Adipocyte (in vitro differentiated cells): ENCODE measurements at regions not wholly inside any gene's neighbourhood (a gene's known extent, or its start where the extent isn't known, plus 50 kb on each side); places are given as distances from the start of the nearest gene placed in this dataset.
A peak's percentile ranks its signal among the peaks of the same experiment; 100 is the strongest.

Source experiments
- DNase-seq: peaks from one replicate; pipeline ENCODE4 v3.0.0-alpha.2; 2015; ENCODE audit warnings: low read depth
- H3K27me3 ChIP-seq: replicated peaks from 2 replicates; pipeline ENCODE4 v1.7.0; 2013; ENCODE audit warnings: mild to moderate bottlenecking, low read length, moderate library complexity; ENCODE audit not compliant: control insufficient read depth, insufficient read depth
- H3K36me3 ChIP-seq: 2 replicates; pipeline ENCODE4 v1.7.0; 2013; ENCODE audit warnings: low read length, mild to moderate bottlenecking, moderate library complexity; ENCODE audit not compliant: control insufficient read depth, insufficient read depth, severe bottlenecking
- H3K4me1 ChIP-seq: 2 replicates; pipeline ENCODE4 v1.7.0; 2013; ENCODE audit warnings: mild to moderate bottlenecking, low read length, moderate library complexity; ENCODE audit not compliant: control insufficient read depth, insufficient read depth
- H3K4me3 ChIP-seq: 2 replicates; pipeline ENCODE4 v1.7.0; 2013; ENCODE audit warnings: mild to moderate bottlenecking, low read length, moderate library complexity
- H3K9ac ChIP-seq: 2 replicates; pipeline ENCODE4 v1.7.0; 2013; ENCODE audit warnings: mild to moderate bottlenecking, low read length, moderate library complexity
- H3K9me3 ChIP-seq: 2 replicates; pipeline ENCODE4 v1.7.0; 2013; ENCODE audit warnings: mild to moderate bottlenecking, low read length, moderate library complexity; ENCODE audit not compliant: control insufficient read depth

- DNase-seq = peak; percentile 76
- Histone ChIP-seq H3K36me3 (no peaks in the 10 kb centered on the region), H3K4me1 (peaks cover 10% of the 10 kb centered on the region)
Measured at GRCh38 chr5:124841829-124842712, 95.6 kb upstream of the ZNF608 start.

GRCh38 chr5:124842725-124843595 lies 96.5 kb upstream of the ZNF608 start:
- Histone ChIP-seq H3K9ac (no peak overlapping the region), H3K9me3 (no peaks in the 10 kb centered on the region), H3K27me3 (no peaks in the 10 kb centered on the region), H3K36me3 (no peaks in the 10 kb centered on the region), H3K4me1 (peaks cover 10% of the 10 kb centered on the region), H3K4me3 (no peak overlapping the region)
- DNase-seq = peak; percentile 8

More at GRCh38 chr5:124841829-124842712, 95.6 kb upstream of the ZNF608 start:
- Histone ChIP-seq H3K4me3 (no peak overlapping the region), H3K9me3 (no peaks in the 10 kb centered on the region), H3K27me3 (no peaks in the 10 kb centered on the region), H3K9ac (no peak overlapping the region)

DNA sequence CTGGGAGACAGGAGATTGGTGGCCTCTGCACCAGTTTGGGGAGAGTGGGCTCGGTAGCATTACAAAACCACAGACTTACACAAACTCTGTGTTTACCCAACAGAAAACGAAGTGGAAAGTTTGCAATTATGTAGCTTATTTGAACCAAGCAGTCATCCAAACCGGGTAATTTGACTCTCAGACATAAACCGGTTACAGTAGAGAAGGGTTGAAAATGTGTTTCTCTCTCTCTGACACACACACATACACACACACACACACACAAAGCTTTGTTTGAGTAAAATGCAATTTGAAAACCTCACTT lies 97.1 kb upstream of the ZNF608 start:
- no peaks in the 10 kb centered on the region for H3K27me3 ChIP-seq
- peak; percentile 75 for DNase-seq
- no peak overlapping the region for H3K4me3 ChIP-seq

DNA sequence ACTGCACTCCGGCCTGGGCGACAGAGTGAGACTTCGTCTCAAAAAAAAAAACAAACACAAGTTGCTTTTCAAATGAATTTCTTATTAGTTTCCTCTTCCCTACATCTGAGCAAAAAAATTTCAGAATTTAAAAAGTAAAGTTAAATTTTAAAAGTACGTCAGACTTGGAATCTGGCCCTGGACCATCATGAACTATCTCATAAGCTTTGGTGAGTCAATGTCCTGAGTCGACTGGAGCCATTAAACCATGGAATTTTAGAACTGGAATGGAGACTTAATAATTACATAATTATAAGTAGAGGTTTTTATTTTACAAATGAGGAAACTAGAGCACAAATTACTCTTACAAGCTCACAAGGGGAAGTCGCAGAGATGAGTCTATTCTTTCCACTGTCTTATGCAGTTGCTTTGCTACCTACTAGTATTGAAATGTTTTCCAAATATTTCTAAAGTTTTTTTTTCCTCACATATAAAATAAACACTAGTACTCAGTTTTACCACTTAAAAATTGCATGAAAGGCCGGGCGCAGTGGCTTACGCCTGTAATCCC lies 98.0 kb upstream of the ZNF608 start:
- Histone ChIP-seq H3K27me3 (no peaks in the 10 kb centered on the region), H3K9me3 (no peaks in the 10 kb centered on the region), H3K9ac (no peak overlapping the region), H3K4me1 (peaks cover 7% of the 10 kb centered on the region), H3K36me3 (no peaks in the 10 kb centered on the region), H3K4me3 (no peak overlapping the region)
- no peak for DNase-seq

More for the DNA sequence above, 97.1 kb upstream of the ZNF608 start:
- H3K9me3 ChIP-seq = no peaks in the 10 kb centered on the region
- no peak overlapping the region for H3K9ac ChIP-seq
- H3K36me3 ChIP-seq = no peaks in the 10 kb centered on the region
- peaks cover 10% of the 10 kb centered on the region for H3K4me1 ChIP-seq

DNA sequence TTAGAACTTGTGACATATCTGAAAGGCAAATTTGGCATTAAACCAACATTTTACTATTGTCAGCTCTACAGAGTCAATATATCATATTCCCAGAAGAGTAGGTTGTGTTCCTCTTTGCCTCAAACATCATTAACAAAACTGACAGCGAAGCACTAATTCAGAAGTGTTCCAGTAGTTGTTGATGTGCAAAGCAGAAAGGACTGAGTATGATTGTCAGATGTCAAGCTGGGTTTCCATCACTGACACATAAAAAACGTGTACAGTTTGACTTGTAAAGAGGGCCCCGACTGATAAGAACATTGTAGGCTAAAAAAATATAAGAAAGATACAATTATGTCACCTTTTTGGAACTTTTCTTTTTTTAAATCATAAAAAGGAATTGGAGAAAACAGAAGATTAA lies 101.5 kb upstream of the ZNF608 start:
- H3K9ac ChIP-seq = no peak overlapping the region
- H3K4me3 ChIP-seq = no peak overlapping the region
- no peaks in the 10 kb centered on the region for H3K9me3 ChIP-seq
- no peak for DNase-seq
- H3K4me1 ChIP-seq = peaks cover 3% of the 10 kb centered on the region
- H3K36me3 ChIP-seq = no peaks in the 10 kb centered on the region
- H3K27me3 ChIP-seq = peaks cover 3% of the 10 kb centered on the region

DNA sequence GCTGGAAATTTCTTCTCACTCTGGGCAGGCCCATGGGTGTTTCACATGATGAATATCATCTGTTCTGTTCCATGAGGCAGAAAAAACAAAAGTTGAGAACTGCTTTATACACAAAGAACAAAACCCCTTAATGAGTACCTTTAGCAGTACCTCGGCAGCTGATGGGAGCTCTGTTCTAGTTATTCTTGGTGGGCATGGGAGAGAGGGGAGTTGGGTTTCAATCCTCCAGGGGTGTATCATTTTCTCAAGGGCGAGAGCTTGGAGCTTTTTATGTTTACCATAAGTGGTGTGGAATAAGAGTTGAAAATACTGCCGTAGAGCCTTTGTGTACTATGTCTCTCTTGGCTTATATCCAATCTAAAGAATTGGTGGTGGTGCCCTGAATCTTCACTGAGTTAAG lies 103.3 kb upstream of the ZNF608 start:
- Histone ChIP-seq H3K4me1 (no peaks in the 10 kb centered on the region), H3K9ac (no peak overlapping the region), H3K9me3 (no peaks in the 10 kb centered on the region), H3K27me3 (peaks cover 3% of the 10 kb centered on the region), H3K4me3 (no peak overlapping the region), H3K36me3 (no peaks in the 10 kb centered on the region)
- no peak for DNase-seq

GRCh38 chr5:124856726-124857125 lies 110.3 kb upstream of the ZNF608 start:
- Histone ChIP-seq H3K9ac (no peak overlapping the region), H3K27me3 (no peaks in the 10 kb centered on the region), H3K9me3 (no peaks in the 10 kb centered on the region), H3K4me3 (no peak overlapping the region), H3K4me1 (peaks cover 19% of the 10 kb centered on the region), H3K36me3 (no peaks in the 10 kb centered on the region)
- no peak for DNase-seq

DNA sequence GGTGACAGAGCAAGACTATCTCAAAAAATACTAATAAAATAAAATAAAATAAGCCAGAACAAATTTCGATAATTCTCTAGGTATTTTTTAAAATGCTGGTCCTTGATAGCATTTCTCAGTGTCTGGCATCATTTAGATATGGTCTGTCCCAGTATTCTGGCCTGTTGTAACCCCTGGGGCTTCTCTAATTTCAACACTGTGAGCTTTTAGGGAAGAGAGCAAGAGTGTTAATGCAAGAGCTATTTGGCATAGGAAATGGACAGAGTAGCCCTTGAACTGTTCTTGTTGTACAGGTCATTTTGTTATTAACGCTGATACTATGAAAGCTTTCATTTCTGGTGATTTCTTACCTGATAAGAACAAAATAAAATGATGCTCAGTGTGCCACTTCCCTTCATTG lies 112.2 kb upstream of the ZNF608 start:
- DNase-seq = no peak
- Histone ChIP-seq H3K9me3 (no peaks in the 10 kb centered on the region), H3K9ac (peak overlapping the region; percentile 5), H3K4me1 (peaks cover 19% of the 10 kb centered on the region), H3K4me3 (peak overlapping the region; percentile 68), H3K36me3 (no peaks in the 10 kb centered on the region), H3K27me3 (no peaks in the 10 kb centered on the region)

DNA sequence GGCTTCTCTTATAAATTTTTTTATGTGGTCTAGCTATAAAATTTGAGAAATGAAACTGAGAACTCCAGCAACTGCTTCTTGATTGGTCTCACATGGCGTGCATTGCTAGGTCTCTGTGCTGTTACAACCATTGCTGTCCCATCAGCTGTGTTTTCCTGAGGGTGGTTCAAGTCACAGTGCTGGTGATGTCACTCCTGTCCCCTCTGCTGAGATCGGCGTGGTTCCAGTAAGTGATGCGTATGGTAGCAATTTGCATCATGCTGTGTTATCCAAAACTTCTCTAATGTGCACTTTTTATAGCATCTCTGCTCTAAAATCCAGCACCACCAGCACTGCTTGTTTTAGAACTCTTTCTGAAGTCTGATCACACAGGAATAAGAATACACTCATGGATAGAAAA lies 112.6 kb upstream of the ZNF608 start:
- Histone ChIP-seq H3K9me3 (no peaks in the 10 kb centered on the region), H3K9ac (peak overlapping the region; percentile 5), H3K36me3 (no peaks in the 10 kb centered on the region), H3K4me3 (peak overlapping the region; percentile 68), H3K4me1 (peaks cover 19% of the 10 kb centered on the region), H3K27me3 (no peaks in the 10 kb centered on the region)
- DNase-seq = no peak

- peaks cover 19% of the 10 kb centered on the region for H3K4me1 ChIP-seq
- H3K4me3 ChIP-seq = no peak overlapping the region
- H3K27me3 ChIP-seq = no peaks in the 10 kb centered on the region
- no peak overlapping the region for H3K9ac ChIP-seq
- DNase-seq = no peak
- no peaks in the 10 kb centered on the region for H3K9me3 ChIP-seq
- no peaks in the 10 kb centered on the region for H3K36me3 ChIP-seq
Measured at GRCh38 chr5:124859556-124860290, 113.3 kb upstream of the ZNF608 start.

DNA sequence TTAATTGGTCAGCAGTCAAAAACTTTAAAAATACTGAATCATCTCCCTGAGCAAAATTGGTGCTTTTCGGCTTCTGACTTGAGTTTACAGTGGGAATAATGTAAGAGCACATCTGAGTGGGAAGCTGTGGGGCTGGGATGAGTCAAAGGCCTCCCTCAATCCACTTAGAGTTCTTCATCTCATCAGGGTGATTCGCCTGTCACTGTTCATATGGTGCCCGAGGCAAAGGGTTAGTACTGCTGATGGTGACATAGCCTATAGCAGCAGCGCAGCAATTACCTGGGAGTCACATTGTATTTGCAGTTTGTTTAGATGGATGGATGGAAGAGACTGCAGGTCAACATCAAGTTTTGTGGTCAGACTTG lies 113.8 kb upstream of the ZNF608 start:
- no peaks in the 10 kb centered on the region for H3K27me3 ChIP-seq
- DNase-seq = no peak

More for the DNA sequence above, 113.8 kb upstream of the ZNF608 start:
- Histone ChIP-seq H3K4me1 (peaks cover 19% of the 10 kb centered on the region), H3K9ac (no peak overlapping the region), H3K9me3 (no peaks in the 10 kb centered on the region), H3K4me3 (no peak overlapping the region), H3K36me3 (no peaks in the 10 kb centered on the region)
